Stomach smooth muscle (tissue), 2 donors: ENCODE measurements at regions not wholly inside any gene's neighbourhood (a gene's known extent, or its start where the extent isn't known, plus 50 kb on each side); places are given as distances from the start of the nearest gene placed in this dataset.

ENCODE experiments used
- H3K27ac ChIP-seq: one replicate; pipeline ENCODE4 v1.7.0; 2013; ENCODE audit warnings: mild to moderate bottlenecking, low read length, inconsistent platforms
- H3K27me3 ChIP-seq, 2 donors: one replicate each; pipeline ENCODE4 v1.7.0; 2013; ENCODE audit warnings: low read length in 2 of 2; ENCODE audit not compliant: insufficient read depth in 2 of 2, control insufficient read depth in 1 of 2
- H3K36me3 ChIP-seq, 2 donors: one replicate each; pipeline ENCODE4 v1.7.0; 2013; ENCODE audit warnings: low read length in 2 of 2; ENCODE audit not compliant: control insufficient read depth in 2 of 2, insufficient read depth in 2 of 2
- H3K4me1 ChIP-seq: one replicate; pipeline ENCODE4 v1.7.0; 2013; ENCODE audit warnings: low read length; ENCODE audit not compliant: control insufficient read depth, insufficient read depth
- H3K4me3 ChIP-seq, 2 donors: one replicate each; pipeline ENCODE4 v1.7.0; 2013; ENCODE audit warnings: low read length in 2 of 2
- H3K9ac ChIP-seq, 2 donors: one replicate each; pipeline ENCODE4 v1.7.0; 2013; ENCODE audit warnings: low read length in 2 of 2, mild to moderate bottlenecking in 1 of 2
- H3K9me3 ChIP-seq, 2 donors: one replicate each; pipeline ENCODE4 v1.7.0; 2013; ENCODE audit warnings: low read length in 2 of 2; ENCODE audit not compliant: control insufficient read depth in 2 of 2
- donor health status: healthy.
- donor health status: Pancreatic carcinoma.

- H3K27ac ChIP-seq: no peak overlapping the region
- no peak overlapping the region for H3K9ac ChIP-seq
- no peaks in the 10 kb centered on the region for H3K9me3 ChIP-seq
- no peaks in the 10 kb centered on the region for H3K27me3 ChIP-seq
- H3K4me3 ChIP-seq: no peak overlapping the region
- no peaks in the 10 kb centered on the region for H3K36me3 ChIP-seq
- H3K4me1 ChIP-seq: no peaks in the 10 kb centered on the region
Observed at GRCh38 chr2:49687918-49688317, 533.6 kb upstream of the FSHR start.

DNA sequence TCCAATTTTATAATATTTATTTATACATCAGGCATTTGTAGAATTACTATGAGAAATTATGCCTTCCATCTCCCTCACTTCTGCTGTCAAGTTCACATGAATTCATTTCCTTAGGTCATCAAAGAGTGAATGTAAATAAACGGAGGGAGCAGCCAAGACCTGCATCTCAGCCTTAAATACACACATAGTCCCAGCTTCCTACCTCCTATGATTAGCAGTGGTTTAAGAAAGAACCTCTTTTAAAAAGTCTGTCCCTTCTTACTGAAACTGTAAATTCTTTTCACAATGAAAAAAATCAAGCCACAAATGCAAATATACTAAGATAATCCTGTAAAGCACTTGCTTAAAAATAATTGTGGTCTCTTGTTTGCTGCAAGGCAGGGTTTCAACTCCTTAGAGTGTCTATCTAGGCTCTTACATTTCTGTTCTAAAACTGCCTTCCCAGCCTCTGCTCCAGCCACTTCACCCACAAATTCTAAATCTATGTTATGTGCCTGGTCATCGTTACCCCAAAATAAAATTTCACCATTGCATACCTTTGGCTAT is 532.7 kb upstream of the FSHR start:
- Histone ChIP-seq H3K36me3 (no peaks in the 10 kb centered on the region), H3K9ac (no peak overlapping the region), H3K27ac (no peak overlapping the region), H3K4me1 (no peaks in the 10 kb centered on the region), H3K4me3 (no peak overlapping the region), H3K27me3 (no peaks in the 10 kb centered on the region), H3K9me3 (no peaks in the 10 kb centered on the region)

- Histone ChIP-seq H3K9ac (no peak overlapping the region), H3K9me3 (no peaks in the 10 kb centered on the region), H3K27ac (no peak overlapping the region), H3K36me3 (no peaks in the 10 kb centered on the region), H3K27me3 (no peaks in the 10 kb centered on the region), H3K4me1 (no peaks in the 10 kb centered on the region), H3K4me3 (no peak overlapping the region)
Observed at GRCh38 chr2:49686291-49686690, 532.0 kb upstream of the FSHR start.

DNA sequence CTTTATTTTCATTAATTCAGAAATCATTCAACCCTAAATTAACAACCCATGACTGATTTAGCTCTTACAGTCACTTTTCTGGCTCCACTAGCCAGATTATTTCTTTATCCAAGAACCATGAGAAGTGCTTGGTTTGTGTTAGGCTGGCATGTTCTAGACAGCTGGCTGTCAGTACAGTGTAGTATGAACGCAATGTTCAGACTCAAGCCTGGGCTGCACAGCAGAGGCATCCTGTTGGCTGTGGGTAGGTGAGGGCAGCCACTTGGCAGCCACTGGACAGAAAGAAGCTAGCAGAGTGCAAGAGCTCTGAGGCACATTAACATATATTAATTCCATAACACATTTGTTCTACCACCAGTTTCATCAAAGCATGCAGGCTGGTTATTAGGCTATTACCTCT is 522.9 kb upstream of the FSHR start:
- Histone ChIP-seq H3K4me1 (no peaks in the 10 kb centered on the region), H3K27ac (no peak overlapping the region), H3K4me3 (no peak overlapping the region), H3K9ac (no peak overlapping the region), H3K27me3 (no peaks in the 10 kb centered on the region), H3K36me3 (no peaks in the 10 kb centered on the region), H3K9me3 (no peaks in the 10 kb centered on the region)

DNA sequence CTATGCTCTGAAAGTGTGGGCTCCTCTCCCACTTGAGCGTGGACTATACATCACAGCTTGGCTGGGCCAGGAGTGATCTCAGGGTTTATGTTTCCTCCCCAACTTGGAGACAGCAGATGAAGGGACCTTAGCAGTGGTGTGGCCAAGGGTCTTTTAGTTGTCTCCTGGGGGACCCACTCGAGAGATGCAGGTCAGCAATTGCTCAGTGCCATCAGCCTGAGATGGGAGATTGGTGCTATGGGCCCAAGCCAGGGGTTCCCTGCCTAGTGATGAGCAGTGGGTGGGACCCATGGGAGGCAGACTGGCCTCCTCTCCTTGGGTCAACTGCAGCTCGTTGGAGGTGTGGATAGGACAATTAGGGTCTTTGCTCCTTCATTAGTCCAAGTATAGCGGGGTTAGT is 510.5 kb upstream of the FSHR start:
- Histone ChIP-seq H3K27ac (no peak overlapping the region), H3K4me1 (no peaks in the 10 kb centered on the region), H3K4me3 (no peak overlapping the region), H3K9ac (no peak overlapping the region), H3K36me3 (no peaks in the 10 kb centered on the region), H3K9me3 (no peaks in the 10 kb centered on the region), H3K27me3 (no peaks in the 10 kb centered on the region)

DNA sequence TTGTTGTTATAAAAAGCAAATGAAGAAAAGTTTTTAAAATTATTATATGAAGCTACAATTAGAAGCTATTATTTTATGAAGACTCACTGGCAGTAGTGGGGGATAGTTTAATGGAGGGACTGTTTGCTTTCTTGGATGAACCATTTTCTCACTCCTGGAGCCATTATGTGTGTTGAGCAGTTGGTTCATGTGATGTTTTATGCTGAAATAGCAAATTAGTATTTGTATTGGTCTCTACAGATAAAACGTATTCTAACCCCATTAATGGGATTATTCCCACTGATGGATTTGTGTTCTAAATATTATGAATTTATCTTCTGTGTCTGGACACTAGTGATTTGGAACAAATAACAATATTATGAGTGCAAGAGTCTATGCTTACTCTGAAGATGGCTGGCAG is 507.5 kb upstream of the FSHR start:
- H3K4me1 ChIP-seq: no peaks in the 10 kb centered on the region
- no peak overlapping the region for H3K9ac ChIP-seq
- no peaks in the 10 kb centered on the region for H3K9me3 ChIP-seq
- H3K36me3 ChIP-seq: no peaks in the 10 kb centered on the region
- H3K4me3 ChIP-seq: no peak overlapping the region
- H3K27me3 ChIP-seq: no peaks in the 10 kb centered on the region
- no peak overlapping the region for H3K27ac ChIP-seq

GRCh38 chr2:49656853-49657252 is 502.5 kb upstream of the FSHR start:
- H3K4me3 ChIP-seq: no peak overlapping the region
- no peaks in the 10 kb centered on the region for H3K4me1 ChIP-seq
- H3K27ac ChIP-seq: no peak overlapping the region
- H3K9me3 ChIP-seq: no peaks in the 10 kb centered on the region
- no peaks in the 10 kb centered on the region for H3K36me3 ChIP-seq
- H3K27me3 ChIP-seq: no peaks in the 10 kb centered on the region
- H3K9ac ChIP-seq: no peak overlapping the region

GRCh38 chr2:49643149-49643548 is 488.8 kb upstream of the FSHR start:
- no peak overlapping the region for H3K27ac ChIP-seq
- no peak overlapping the region for H3K9ac ChIP-seq
- H3K36me3 ChIP-seq: no peaks in the 10 kb centered on the region
- no peaks in the 10 kb centered on the region for H3K27me3 ChIP-seq
- H3K4me3 ChIP-seq: no peak overlapping the region
- no peaks in the 10 kb centered on the region for H3K4me1 ChIP-seq
- no peaks in the 10 kb centered on the region for H3K9me3 ChIP-seq

- Histone ChIP-seq H3K9ac (no peak overlapping the region), H3K27ac (no peak overlapping the region), H3K9me3 (no peaks in the 10 kb centered on the region), H3K36me3 (no peaks in the 10 kb centered on the region), H3K4me3 (no peak overlapping the region), H3K4me1 (no peaks in the 10 kb centered on the region), H3K27me3 (no peaks in the 10 kb centered on the region)
Observed at GRCh38 chr2:49640630-49641029, 486.3 kb upstream of the FSHR start.

DNA sequence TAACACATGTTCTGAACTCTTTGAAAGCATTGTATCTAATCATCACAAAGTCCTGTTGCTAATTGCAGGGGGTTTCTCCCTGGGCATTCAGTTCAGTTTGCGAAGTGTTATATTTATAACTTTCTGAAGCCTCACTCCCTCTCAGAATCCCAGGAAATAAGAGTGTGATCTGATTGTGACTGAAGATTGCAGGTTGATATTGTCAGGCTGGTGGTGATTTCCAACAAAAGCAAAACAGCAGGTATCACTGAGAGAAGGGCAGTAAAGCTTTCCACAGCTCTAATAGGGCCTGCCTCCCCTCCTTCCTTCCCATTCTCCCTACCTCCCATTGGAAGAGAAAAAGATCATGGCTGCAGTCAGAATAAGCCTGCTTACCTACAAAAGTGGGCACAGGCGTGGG is 466.7 kb upstream of the FSHR start:
- Histone ChIP-seq H3K27me3 (no peaks in the 10 kb centered on the region), H3K9ac (no peak overlapping the region), H3K9me3 (no peaks in the 10 kb centered on the region), H3K36me3 (no peaks in the 10 kb centered on the region), H3K27ac (no peak overlapping the region), H3K4me1 (no peaks in the 10 kb centered on the region), H3K4me3 (no peak overlapping the region)

- Histone ChIP-seq H3K4me1 (no peaks in the 10 kb centered on the region), H3K4me3 (no peak overlapping the region), H3K9me3 (no peaks in the 10 kb centered on the region), H3K27me3 (no peaks in the 10 kb centered on the region), H3K27ac (no peak overlapping the region), H3K9ac (no peak overlapping the region), H3K36me3 (no peaks in the 10 kb centered on the region)
Observed at GRCh38 chr2:49619804-49620203, 465.5 kb upstream of the FSHR start.
